Middle frontal gyrus (tissue), 1 donor: ENCODE measurements at regions not wholly inside any gene's neighbourhood (a gene's known extent, or its start where the extent isn't known, plus 50 kb on each side); places are given as distances from the start of the nearest gene placed in this dataset.
"Not testable (repeated sequence)": the region's sequence is repeated elsewhere in the genome, so short reads cannot be mapped to it uniquely, and the experiment has no call there.

Experiments used
- DNase-seq: peaks from one replicate; pipeline ENCODE4 v3.0.0-alpha.2; 2015; ENCODE audit warnings: low spot score; ENCODE audit errors: extremely low spot score

DNA sequence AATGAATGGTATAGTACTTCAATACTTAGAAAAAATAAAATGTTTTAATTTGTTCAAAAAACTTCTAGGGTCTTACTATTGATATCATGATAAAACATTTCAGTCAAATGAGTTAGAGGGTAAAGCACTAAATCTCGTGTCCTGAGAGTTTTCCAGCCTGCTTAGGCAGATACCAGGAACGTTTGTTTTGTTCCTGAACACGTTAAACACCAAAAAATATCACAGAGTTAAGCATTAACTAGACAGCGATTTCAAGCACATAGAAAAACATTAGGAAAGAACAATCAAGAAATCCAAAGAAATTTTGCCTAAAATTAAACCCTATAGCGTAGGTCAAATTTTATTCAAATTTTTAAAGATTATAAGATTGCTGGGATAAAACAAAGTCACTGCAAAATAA, 204.6 kb upstream of the AGR3 start:
- no peak for DNase-seq

DNA sequence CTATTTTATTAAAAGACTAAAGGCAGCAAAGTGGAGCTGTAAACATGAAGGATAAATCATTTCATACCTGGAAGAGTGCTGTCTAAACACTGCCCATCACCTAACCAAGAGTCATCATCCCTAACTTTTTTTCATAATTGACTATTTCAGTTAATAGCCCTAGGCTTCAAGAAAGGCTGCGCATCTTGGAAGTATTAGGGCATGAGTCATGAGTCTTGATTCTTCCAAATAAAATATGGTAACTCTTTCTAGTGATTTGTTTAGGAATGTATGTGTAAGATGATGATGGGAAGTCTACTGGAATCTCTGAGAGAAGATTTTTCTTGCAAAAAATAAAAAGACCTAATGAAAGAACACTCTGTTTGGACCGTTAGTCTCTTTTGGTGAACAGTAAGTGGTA, 207.7 kb upstream of the AHR start:
- no peak for DNase-seq

DNA sequence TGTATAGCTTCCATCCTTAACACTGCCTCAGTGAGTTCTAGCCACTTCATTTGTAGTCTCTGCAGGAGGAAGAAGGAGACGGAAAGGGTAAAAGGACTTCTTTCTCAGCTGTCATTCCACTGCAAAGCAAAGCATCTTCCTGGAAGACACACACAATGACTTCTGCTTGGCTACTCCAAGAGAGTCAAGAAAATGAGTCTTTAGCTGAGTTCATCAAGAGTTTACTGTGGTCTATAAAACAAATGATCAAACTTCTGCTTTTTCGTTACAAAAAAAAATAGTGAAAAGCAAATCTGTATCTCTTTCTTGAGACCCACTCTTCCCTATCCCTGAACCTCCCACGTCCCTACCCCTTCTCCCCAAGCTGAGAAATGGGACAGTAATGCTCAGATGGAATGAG, 205.0 kb upstream of the AHR start:
- DNase-seq: no peak

DNA sequence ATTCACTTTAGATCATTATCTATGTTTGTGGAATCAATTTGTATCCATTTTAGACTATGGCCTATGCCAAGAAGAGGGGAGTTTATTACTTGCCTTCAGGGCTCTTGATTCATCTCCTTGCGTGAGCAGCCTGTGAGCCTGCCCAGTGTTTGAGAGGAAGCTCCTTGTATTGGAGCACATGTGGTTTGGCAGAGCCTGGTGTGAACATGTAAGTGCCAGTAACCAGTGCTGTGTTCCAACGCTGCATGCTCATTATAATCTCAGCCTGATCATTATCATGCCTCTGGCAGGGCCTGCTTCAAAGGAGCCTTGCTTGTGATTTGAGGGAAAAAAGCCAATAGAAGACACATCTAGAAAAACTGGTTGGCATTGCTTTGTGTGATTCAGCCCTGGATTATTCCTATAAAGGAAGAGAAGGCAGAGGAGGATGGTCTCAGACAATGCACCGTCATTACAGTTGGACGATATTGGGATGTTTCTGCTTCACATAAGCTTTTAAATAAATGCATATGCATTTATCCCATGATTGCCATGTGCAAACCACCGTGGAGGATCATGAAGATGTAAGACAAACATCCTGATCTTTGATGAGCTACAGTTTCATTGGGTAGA, 203.4 kb upstream of the AHR start:
- DNase-seq: no peak

DNA sequence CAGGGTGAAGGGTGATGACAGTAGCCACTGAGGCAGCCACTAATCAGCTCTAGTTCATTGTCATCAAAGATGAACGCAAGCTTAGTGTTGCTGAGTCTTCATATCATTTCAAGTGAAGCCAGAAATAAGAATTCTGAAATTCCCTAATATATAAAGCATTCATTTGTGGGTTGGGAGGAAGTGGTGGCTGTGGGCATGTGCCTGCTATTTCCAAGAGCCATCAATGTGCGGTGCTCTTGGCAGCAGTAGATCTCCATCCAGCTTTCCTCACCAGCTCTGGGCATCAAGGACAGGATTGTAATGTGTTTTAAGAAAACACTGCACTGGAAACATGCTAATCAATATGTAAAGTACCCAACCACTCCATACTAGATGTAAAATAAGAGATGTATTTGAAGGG, 202.5 kb upstream of the AHR start:
- DNase-seq: no peak

DNA sequence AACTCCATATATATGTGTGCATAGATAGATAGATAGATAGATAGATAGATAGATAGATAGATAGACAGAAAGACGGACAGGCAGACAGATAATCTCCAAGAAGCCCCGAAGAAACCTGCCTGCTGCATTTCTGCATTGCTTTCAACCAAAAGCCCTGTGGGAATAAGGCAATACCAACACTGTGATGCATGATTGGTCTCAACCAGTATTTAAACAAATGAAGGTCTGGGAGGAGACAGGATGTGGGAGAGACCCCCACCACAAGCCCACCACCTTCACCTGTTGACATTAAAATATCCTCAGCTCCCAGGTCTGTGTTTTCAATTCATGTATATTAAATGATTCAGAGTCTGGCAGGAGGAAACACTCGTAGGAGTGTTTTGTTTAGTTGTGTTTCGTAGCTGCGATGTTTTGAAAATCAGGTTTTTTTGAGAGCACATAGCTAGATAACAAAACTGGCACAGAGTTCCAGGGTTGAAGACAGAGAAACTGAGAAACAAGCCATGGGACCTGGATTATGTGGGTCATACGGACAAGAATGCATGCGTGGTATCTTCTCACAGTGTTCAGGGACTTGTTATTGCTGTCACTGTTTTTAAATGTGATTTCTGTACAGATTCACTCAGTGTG, 200.7 kb upstream of the AHR start:
- no peak for DNase-seq

DNA sequence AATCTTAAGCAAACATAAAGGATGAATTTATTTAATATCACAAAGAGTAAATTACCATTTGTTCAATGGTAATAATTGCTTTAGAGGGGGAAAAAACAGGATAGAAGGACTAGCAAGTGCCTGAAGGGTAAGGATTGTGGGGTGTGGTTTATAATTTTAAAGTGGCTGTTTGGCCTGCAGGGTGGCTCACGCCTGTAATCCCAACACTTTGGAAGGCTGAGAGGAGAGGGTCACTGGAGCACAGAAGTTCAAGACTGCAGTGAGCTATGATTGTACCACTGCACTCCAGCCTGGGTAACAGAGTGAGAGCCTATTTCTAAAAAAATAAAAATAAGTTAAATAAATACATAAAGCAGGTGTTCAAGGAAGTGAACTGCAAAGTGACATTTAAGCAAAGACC, 199.9 kb upstream of the AHR start:
- no peak for DNase-seq

DNA sequence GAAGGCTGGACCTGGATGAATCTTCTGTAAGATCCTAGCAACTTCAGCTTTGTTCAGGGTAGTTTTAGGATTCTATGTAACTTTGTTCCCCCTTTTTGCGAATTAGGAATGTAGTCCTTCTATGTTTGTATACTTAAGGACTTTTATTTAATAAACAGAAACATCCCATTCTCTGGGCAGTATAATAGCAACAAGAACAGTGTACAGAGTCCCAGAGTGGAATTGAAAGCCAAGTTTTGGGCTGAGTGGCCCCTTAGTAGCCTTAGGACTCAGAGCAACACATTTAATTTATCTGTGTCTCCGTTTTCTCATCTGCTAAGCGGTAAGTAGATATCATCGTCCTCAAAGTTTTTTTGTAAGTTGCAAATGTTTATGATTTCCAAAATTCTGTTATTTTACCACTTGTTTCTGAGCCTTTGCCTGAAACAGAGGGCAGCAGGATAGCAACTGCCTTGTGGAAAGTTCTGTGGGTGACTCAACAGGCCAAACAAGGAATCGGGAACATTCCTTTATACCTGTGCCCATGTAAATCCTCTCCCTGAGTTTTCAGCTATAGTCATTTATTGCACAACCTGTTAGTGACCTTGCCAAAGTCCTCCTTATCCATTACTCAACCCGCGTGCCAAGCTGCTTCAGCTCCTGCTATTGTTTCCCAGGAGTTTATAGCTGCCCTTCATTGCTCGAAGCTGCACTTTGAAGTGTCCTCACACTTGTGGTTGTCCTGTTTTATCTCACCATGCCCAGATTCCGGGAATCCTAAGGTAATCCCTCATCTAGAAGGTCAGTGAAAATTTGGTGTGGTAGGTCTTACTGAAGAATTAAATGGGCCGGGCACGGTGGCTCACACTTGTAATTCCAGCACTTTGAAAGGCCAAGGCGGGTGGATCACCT, 199.1 kb upstream of the AHR start:
- DNase-seq: no peak

DNA sequence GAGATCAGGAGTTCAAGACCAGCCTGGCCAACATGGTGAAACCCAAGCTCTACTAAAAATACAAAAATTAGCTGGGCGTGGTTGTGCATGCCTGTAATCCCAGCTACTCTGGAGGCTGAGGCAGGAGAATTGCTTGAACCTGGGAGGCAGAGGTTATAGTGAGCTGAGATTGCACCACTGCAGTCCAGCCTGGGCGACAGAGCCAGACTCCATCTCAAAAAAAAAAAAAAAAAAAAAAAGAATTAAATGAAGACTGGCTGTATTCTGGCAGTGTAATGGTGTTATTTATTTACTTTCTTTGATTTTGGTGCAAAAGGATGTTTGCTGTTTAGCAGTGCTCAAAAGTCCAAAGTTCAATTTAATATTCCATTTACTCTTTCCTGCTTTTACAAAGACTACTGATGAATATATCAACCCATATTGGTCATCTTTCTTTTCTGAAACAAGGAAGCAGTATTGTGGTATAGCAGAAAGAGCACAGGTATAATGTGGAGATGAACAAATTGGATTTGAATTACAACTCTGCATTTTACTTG, 198.4 kb upstream of the AHR start:
- not testable (repeated sequence) for DNase-seq

DNA sequence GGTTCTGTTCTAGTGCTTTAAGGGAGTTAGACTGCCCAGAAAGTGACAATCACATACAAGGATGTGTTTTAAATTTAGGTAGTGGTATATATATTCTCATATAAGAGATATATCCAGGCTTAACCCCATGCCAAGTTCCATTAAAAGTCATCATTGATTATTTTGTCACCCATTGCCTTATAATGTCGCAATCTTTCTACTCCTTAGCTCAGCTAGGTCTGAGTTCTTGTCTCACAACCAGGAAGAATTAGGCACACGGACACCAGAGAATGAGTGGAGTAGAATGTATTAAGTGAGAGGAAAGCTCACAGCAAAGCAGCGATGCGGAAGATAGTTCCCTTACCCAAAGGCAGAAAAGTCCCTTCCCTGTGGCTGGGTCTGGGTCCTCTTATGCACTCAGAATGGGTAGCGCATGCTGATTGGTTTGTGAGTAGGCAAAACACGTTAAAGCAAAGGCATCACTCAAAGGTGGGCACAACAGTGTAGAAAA, 197.2 kb upstream of the AHR start:
- no peak for DNase-seq

DNA sequence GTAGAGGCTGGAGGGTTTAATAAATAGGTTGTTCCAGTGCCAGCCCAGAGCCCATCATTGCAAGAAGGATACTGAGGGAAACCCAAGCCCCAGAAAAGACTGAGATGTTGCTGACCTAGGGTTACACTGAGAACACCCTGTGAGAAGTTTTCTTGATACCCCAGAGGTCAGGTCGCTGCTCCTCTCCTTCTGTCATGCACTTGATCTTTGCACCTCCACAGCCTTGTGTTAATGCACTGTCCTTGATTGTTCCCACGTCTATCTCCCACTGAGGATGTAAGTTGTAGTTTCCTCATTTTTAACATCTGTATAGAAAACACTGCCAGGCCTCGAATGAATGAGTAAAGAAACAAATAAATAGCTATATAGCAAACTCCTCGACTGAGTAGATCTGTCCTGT, 195.3 kb upstream of the AHR start:
- DNase-seq: no peak

DNA sequence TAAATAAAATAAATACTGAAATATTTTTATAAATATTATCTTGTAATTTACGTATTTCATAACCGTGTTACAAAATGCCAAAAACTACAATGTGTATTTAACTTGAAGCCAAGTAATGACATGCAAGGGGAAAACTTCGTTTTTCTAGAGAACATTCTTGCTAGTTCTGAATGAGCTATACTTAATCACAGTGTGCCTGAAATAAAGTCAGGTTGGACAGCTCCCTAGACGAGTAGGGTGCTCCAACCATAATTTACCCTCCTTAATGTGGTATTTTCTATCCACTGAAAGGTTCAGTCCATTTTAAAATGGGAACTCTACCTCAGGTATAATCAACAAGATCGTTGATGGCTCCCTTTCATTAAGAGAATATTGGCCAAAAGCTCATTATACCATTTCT, 194.5 kb upstream of the AHR start:
- DNase-seq: no peak

DNA sequence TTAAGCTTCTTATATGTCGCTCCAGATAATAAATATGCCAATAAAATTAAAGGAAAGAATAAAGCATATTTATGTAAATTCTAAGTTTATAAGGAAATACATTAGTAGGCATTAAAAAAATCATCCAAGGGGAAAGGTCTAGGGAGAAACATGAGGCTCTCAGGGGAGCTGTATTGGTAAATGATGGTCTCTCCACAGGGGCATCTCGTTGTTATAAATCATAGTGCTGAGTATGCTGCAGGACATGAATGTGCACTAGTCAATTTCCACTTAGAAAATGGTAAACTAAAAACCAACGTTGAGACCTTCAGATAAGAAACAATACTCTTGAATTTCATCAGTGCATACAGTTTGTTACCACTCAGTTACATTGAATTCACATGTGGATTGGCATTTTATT, 194.0 kb upstream of the AHR start:
- no peak for DNase-seq

DNA sequence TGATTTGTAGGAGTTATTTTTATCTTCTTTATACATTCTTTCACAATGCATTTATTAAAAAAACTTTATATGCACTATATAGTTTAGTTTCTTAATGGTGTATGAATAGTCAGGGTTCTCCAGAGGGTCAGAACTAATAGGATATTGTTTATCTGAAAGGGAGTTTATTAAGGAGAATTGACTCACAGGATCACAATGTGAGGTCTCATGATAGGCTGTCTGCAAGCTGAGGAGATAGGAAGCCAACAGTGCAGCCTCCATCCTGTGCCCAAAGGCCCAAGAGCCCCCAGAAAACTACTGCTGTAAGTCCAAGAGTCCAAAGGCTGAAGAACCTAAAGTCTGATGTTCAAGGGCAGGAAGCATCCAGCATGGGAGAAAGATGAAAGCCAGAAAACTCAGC, 192.8 kb upstream of the AHR start:
- no peak for DNase-seq

DNA sequence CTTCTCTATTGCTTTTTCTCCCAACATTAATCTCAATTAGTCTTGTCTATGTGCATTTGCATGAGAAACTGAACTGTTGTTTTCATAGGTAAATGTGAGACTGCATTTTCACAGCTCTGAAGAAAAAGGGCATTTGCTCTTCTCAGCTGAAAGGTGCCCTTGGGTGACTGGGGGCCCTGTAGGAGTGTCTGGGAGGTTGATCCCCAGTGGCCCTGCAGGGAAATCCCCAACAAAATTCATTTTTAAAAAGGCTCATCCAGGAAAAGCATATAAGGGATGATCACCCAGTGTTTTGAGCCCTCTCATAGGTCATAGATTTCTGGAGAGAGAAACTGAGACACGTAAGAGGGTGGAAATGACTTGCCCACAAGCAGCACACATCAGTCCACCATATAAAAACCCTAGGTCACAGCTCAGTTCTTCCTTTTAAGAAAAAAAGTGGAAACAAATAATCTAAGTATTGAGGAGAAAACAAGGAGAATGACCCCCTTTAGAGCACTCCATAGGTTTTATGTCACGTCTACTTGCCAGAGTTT, 190.3 kb upstream of the AHR start:
- no peak for DNase-seq

DNA sequence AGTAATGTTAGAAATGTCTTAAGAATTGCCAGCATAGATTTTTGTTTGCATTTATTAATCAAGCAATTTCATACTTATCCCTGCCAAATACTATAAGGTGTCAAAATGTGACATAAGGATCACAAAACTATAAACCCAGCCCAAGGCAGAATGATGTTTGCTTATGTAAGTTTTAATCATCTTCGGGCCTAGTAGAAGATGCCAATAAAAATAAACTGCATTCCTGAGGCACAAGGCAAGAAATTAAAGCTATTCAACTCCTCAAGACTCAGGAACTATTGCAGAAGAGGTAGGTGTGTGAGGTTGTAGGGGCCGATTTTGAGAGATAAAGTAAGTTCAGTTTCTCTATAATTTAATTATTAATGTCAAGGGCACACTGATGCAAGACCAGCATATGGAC, 189.4 kb upstream of the AHR start:
- no peak for DNase-seq

DNA sequence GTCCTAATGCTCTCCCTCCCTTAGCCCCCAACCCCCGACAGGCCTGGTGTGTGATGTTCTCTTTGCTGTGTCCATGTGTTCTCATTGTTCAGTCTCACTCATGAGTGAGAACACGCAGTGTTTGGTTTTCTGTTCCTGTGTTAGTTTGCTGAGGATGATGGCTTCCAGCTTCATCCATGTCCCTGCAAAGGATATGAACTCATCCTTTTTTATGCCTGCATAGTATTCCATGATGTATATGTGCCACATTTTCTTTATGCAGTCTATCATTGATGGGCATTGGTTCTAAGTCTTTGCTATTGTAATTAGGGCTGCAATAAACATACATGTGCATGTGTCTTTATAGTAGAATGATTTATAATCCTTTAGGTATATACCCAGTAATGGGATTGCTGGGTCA, 184.7 kb upstream of the AHR start:
- DNase-seq: not testable (repeated sequence)

DNA sequence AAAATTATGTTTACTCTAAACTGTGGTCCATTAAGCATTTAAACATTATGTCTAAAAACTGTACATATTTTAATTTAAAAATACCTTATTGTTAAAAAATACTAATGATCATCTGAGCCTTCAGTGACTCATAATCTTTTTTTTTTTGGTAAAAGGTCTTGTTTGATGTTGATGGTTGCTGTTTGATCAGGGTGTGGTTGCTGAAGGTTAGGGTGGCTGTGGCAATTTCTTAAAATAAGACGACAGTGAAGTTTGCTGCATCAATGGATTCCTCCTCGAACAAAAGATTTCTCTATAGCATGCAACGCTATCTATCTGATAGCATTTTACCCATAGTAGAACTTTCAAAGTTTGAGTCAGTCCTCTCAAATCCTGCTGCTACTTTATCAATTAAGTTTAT, 180.0 kb upstream of the AHR start:
- DNase-seq: no peak

DNA sequence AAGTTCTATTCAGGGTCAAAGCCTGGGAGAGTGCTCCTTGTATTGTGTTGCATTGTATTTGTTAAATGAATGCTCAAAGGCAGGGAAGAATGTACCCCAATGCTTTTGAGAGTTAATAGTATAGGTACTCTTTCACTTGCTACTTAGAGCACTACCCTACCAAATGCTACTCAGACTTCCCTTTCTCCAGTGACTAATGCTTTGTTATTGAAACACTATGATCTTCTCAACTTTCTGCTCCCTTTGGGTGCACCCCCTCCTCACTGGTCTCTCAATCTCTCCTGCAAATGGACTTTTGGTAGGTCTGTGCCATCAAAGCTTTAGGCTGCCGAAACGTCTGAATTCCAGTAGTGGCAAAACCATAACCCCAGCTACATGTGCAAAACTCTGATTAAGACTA, 177.7 kb upstream of the AHR start:
- no peak for DNase-seq

DNA sequence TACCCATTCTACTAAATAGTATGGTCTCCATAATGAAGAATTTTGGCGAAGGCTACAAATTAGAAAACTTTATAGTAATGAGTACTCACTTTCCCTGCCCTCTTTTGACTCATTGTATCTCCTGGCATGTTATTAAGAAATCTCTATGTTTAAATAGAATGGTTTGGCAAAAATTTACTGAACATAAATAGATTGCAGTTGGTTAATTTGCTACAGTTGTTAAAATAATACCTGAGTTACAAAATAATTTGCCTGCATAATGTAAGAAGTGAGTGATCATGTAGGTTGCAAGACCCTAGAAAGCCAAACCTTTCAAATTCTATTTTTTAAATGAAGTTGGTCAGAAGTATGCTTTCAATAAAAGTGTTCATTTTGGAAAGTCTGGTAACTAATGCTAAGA, 176.8 kb upstream of the AHR start:
- DNase-seq: no peak

DNA sequence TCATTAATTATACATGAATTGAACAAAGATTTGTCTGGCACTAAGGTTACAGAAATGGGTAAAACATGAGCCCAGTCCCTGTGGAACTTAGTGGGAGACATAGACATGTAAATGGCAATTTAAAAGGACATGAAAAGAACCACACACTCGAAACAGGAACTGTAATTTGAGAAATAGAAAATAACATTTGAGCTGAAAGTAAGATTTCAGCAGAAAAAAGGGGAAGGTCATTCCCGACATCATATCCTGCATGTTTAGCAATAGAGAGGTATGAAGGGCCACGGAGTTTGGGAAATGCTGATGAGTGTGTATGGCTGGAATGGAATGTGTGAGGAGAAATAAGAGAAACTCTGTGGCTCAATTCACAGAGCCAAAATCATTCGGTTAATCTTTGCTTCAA, 175.4 kb upstream of the AHR start:
- no peak for DNase-seq
